OCI-LY1 (cell line): ENCODE measurements at regions not wholly inside any gene's neighbourhood (a gene's known extent, or its start where the extent isn't known, plus 50 kb on each side); places are given as distances from the start of the nearest gene placed in this dataset.
"Not testable (repeated sequence)": the region's sequence is repeated elsewhere in the genome, so short reads cannot be mapped to it uniquely, and the experiment has no call there.

Experiments
- H2AFZ ChIP-seq: fragments of 200-600 bp; sonication (generic), shearing (Covaris generic); 2 replicates; pipeline ENCODE4 v1.6.0; 2014; ENCODE audit warnings: antibody characterized with exemption, mild to moderate bottlenecking, low read length
- H3F3A ChIP-seq: fragments of 200-600 bp; sonication (generic), shearing (Covaris generic); 2 replicates; pipeline ENCODE4 v1.6.0; 2014; ENCODE audit warnings: mild to moderate bottlenecking, antibody characterized with exemption, low read length, moderate library complexity; ENCODE audit not compliant: insufficient read depth
- H3K27ac ChIP-seq: fragments of 200-600 bp; sonication (generic); 2 replicates; pipeline ENCODE4 v1.5.1; 2014; ENCODE audit warnings: low read length, mixed run types, mild to moderate bottlenecking, low read depth; ENCODE audit not compliant: poor library complexity, severe bottlenecking
- H3K27me3 ChIP-seq: fragments of 200-600 bp; sonication (generic); 2 replicates; pipeline ENCODE4 v1.6.0; 2014; ENCODE audit warnings: antibody characterized with exemption, mild to moderate bottlenecking, low read length, moderate library complexity; ENCODE audit not compliant: insufficient read depth
- H3K36me3 ChIP-seq: fragments of 200-600 bp; sonication (generic); 2 replicates; pipeline ENCODE4 v1.6.1; 2014; ENCODE audit warnings: mild to moderate bottlenecking, antibody characterized with exemption, low read length, moderate library complexity, mixed read lengths; ENCODE audit not compliant: insufficient read depth
- H3K4me1 ChIP-seq: fragments of 200-600 bp; sonication (generic); 2 replicates; pipeline ENCODE4 v1.5.1; 2014; ENCODE audit warnings: mild to moderate bottlenecking, low read length, moderate library complexity; ENCODE audit not compliant: insufficient read depth, severe bottlenecking
- H3K4me2 ChIP-seq: fragments of 200-600 bp; sonication (generic), shearing (Covaris generic); 2 replicates; pipeline ENCODE4 v1.6.1; 2014; ENCODE audit warnings: low read length
- H3K4me3 ChIP-seq: fragments of 200-600 bp; sonication (generic); 2 replicates; pipeline ENCODE4 v1.5.1; 2014; ENCODE audit warnings: low read length, low read depth, mild to moderate bottlenecking, mixed read lengths; ENCODE audit not compliant: poor library complexity, severe bottlenecking
- H3K79me2 ChIP-seq: fragments of 200-600 bp; shearing (Covaris generic); 2 replicates; pipeline ENCODE4 v1.6.1; 2016; ENCODE audit warnings: mixed run types, low read length, mixed read lengths; ENCODE audit not compliant: insufficient read depth
- H3K9ac ChIP-seq: fragments of 200-600 bp; sonication (generic), shearing (Covaris generic); 2 replicates; pipeline ENCODE4 v1.6.1; 2014; ENCODE audit warnings: mild to moderate bottlenecking, low read length, mixed read lengths
- H3K9me2 ChIP-seq: fragments of 200-600 bp; sonication (generic), shearing (Covaris generic); 2 replicates; pipeline ENCODE4 v1.6.1; 2014; ENCODE audit warnings: low read depth, mild to moderate bottlenecking, low read length, mixed read lengths
- H3K9me3 ChIP-seq: fragments of 200-600 bp; shearing (Covaris generic); 2 replicates; pipeline ENCODE4 v1.6.1; 2014; ENCODE audit warnings: low read length, mixed read lengths
- H4K20me1 ChIP-seq: fragments of 200-600 bp; sonication (generic), shearing (Covaris generic); 2 replicates; pipeline ENCODE4 v1.6.0; 2016; ENCODE audit warnings: mild to moderate bottlenecking, low read length; ENCODE audit not compliant: insufficient read depth
- CTCF ChIP-seq: fragments of 200-600 bp; sonication (generic), shearing (Covaris generic); IDR thresholded peaks from 2 replicates; pipeline ENCODE4 v1.5.1; 2017; ENCODE audit warnings: mild to moderate bottlenecking, antibody characterized with exemption, low read length, moderate library complexity, mixed read lengths
- EZH2 ChIP-seq: fragments of 200-600 bp; sonication (generic), shearing (Covaris generic); IDR thresholded peaks from 2 replicates; pipeline ENCODE4 v1.8.0; 2017; ENCODE audit warnings: borderline replicate concordance, mixed run types, mild to moderate bottlenecking, antibody characterized with exemption, low read length, moderate library complexity, mixed read lengths

GRCh38 chr9:102178811-102179210, 440.4 kb upstream of the GRIN3A start:
- no peak overlapping the region for H3K27ac ChIP-seq
- H3K79me2 ChIP-seq: no peaks in the 10 kb centered on the region

GRCh38 chr9:102174202-102174601, 435.8 kb upstream of the GRIN3A start:
- H3K9ac ChIP-seq, H3K79me2 ChIP-seq, H3K27ac ChIP-seq, H4K20me1 ChIP-seq, H3K27me3 ChIP-seq, H3K4me3 ChIP-seq, H3K4me2 ChIP-seq, H3K4me1 ChIP-seq, H3K9me3 ChIP-seq, H2AFZ ChIP-seq, H3K36me3 ChIP-seq, H3K9me2 ChIP-seq, H3F3A ChIP-seq: not testable (repeated sequence)

More at GRCh38 chr9:102178811-102179210, 440.4 kb upstream of the GRIN3A start:
- no peaks in the 10 kb centered on the region for H3K9me2 ChIP-seq
- H3F3A ChIP-seq: no peaks in the 10 kb centered on the region
- H3K9ac ChIP-seq: no peak overlapping the region
- no peaks in the 10 kb centered on the region for H3K4me1 ChIP-seq
- H3K9me3 ChIP-seq: no peaks in the 10 kb centered on the region
- H3K4me3 ChIP-seq: no peak overlapping the region
- no peaks in the 10 kb centered on the region for H3K27me3 ChIP-seq
- H3K36me3 ChIP-seq: no peaks in the 10 kb centered on the region
- TF ChIP-seq CTCF (no peak), EZH2 (no peak)
- H4K20me1 ChIP-seq: no peaks in the 10 kb centered on the region
- no peak overlapping the region for H3K4me2 ChIP-seq
- no peak overlapping the region for H2AFZ ChIP-seq

- Histone ChIP-seq H3K4me1 (no peaks in the 10 kb centered on the region), H3K4me2 (no peak overlapping the region), H3K36me3 (no peaks in the 10 kb centered on the region), H3K9me3 (no peaks in the 10 kb centered on the region), H3K9ac (no peak overlapping the region), H3K27me3 (no peaks in the 10 kb centered on the region), H4K20me1 (no peaks in the 10 kb centered on the region), H3K4me3 (no peak overlapping the region), H3K9me2 (no peaks in the 10 kb centered on the region), H3K27ac (no peak overlapping the region), H2AFZ (no peak overlapping the region), H3F3A (no peaks in the 10 kb centered on the region), H3K79me2 (no peaks in the 10 kb centered on the region)
- no peak for TF ChIP-seq EZH2
- TF ChIP-seq CTCF: no peak
Measured at GRCh38 chr9:102164247-102164646, 425.8 kb upstream of the GRIN3A start.

GRCh38 chr9:102153081-102153480, 414.6 kb upstream of the GRIN3A start:
- H3K4me2 ChIP-seq, H3K4me1 ChIP-seq, H3K4me3 ChIP-seq, H3K36me3 ChIP-seq, H3F3A ChIP-seq, H3K27me3 ChIP-seq, H2AFZ ChIP-seq, H4K20me1 ChIP-seq, H3K27ac ChIP-seq, H3K79me2 ChIP-seq, H3K9me3 ChIP-seq, H3K9me2 ChIP-seq, H3K9ac ChIP-seq: not testable (repeated sequence)
